AG10803 (cell line): ENCODE measurements at regions not wholly inside any gene's neighbourhood (a gene's known extent, or its start where the extent isn't known, plus 50 kb on each side); places are given as distances from the start of the nearest gene placed in this dataset.
"Not testable (repeated sequence)": the region's sequence is repeated elsewhere in the genome, so short reads cannot be mapped to it uniquely, and the experiment has no call there.

Experiments
- DNase-seq: peaks from one replicate; pipeline ENCODE4 v3.0.0; 2010; ENCODE audit warnings: low read depth
- H3K4me3 ChIP-seq: 2 replicates; pipeline ENCODE4 v1.5.1; 2011; ENCODE audit warnings: mild to moderate bottlenecking, low read length, control low read depth
- TF ChIP-seq, protein P1 (sequence below): conservative IDR thresholded peaks from 2 replicates; pipeline ENCODE4 v1.5.1; 2011; ENCODE audit warnings: mild to moderate bottlenecking, low read length, control low read depth, inconsistent platforms

DNA sequence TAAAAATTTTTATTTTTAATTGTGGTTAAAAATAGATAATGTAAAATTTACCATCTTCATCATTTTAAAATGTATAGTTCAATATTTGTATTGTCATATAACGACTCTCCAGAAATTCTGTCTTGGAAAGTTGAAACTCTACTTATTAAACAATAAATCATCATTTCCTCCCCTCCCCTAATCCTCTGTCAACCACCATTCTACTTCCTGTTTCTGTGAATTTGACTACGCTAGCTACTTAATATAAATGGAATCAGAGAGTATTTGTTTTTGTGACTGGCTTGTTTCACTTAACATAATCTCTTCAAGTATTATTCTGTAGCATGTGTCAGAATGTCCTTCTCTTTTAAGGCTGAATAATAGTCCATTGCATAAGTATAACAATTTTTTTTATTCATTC is 729.0 kb upstream of the AADAT start:
- no peak overlapping the region for H3K4me3 ChIP-seq
- TF ChIP-seq, protein P1, sequence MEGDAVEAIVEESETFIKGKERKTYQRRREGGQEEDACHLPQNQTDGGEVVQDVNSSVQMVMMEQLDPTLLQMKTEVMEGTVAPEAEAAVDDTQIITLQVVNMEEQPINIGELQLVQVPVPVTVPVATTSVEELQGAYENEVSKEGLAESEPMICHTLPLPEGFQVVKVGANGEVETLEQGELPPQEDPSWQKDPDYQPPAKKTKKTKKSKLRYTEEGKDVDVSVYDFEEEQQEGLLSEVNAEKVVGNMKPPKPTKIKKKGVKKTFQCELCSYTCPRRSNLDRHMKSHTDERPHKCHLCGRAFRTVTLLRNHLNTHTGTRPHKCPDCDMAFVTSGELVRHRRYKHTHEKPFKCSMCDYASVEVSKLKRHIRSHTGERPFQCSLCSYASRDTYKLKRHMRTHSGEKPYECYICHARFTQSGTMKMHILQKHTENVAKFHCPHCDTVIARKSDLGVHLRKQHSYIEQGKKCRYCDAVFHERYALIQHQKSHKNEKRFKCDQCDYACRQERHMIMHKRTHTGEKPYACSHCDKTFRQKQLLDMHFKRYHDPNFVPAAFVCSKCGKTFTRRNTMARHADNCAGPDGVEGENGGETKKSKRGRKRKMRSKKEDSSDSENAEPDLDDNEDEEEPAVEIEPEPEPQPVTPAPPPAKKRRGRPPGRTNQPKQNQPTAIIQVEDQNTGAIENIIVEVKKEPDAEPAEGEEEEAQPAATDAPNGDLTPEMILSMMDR, result no peak
- DNase-seq, result no peak

DNA sequence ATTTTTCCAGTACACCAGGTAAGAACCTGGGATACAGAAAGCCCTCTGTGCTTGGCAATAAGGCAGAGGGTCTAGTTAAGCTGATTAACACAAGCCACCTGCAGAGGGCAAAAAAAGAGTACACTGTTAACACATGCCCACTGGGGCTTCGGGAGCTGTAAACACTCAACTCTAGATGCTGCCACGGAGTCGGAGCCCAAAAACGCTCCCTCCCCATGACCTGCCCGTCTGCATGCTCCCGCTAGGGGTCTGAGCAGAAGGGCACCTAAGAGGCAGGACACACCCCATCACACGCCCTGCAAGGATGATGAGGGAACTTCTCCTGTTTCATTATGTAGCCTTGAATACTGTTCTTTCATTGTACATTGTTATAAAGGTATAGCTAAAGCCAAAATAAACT is 715.6 kb upstream of the AADAT start:
- TF ChIP-seq, protein P1, result no peak
- no peak for DNase-seq
- H3K4me3 ChIP-seq, result no peak overlapping the region

DNA sequence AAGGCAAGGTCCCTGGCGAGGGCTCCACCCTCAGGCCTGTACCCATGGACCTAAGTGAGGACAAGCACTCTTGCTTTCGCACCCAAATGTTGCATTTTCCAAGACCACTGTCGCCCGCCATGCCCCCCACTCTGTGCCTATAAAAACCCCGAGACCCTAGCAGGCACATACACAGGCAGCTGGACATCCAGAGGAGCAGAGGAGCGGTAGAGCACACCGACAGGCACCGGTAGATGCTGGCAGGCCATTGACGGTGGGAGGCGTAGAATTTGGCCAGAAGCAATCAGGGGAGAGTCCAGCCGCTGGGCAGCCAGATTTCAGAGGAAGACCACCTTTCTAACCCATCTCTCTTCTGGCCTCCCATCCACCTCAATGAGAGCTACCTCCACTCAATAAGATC is 715.2 kb upstream of the AADAT start:
- TF ChIP-seq, protein P1, result no peak
- no peak for DNase-seq

DNA sequence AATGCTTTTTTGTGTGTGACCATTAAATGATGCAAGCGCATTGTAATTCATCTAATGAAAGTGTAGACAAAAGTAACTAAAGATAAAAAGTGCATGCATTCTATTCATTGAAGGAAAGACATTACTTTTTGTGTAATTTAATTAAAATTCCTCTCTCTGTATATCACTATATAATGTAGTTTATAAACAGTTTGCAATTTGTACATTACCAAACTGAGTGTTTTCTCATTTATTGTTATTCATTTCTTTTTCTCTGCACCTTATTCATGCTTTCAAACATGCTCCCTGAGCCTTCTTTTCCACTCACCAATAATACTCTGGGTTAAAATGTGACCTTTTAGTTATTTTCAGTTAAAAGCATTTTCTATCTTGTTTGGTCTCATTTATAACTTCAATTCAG is 713.7 kb upstream of the AADAT start:
- no peak for DNase-seq
- TF ChIP-seq, protein P1, result no peak
- no peak overlapping the region for H3K4me3 ChIP-seq

More for the DNA sequence above, 715.2 kb upstream of the AADAT start:
- no peak overlapping the region for H3K4me3 ChIP-seq

DNA sequence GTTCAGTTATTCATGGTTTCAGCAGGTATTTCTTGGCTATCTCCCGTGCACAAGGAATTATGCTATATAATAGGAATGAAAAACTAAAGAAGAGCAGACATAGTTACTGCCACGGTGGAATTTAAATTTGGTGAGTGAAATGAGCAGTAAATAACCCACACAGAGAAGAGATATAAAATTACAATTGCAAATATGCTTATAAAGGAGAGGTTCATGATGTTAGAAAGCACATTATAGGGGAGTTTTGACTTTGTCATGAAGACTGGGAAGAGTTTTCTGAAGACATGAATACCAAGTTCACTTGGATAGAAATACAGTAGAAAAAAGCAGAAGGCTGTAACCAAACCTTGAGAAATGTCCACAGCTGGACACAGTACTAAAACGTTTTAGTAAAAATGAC is 712.0 kb upstream of the AADAT start:
- TF ChIP-seq, protein P1, result no peak
- H3K4me3 ChIP-seq, result no peak overlapping the region
- no peak for DNase-seq

DNA sequence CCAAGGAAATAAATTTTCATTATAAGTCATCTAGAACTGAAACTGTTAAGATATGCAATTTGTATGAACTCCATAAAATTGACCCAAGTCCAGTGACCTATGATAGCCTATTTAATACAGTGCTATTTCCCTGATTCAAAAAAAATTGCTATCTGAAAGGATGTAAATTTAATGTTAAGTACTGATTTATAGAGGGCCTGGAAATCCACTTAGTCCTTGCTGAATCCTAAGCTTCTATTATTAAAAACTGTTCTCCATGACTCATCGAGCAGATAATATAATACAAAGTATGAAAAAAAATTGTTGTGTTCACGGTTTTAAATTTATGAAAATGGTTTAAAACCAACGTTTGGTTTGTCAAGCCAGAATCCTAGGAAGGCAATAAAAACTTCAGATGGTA is 704.8 kb upstream of the AADAT start:
- no peak overlapping the region for H3K4me3 ChIP-seq
- TF ChIP-seq, protein P1, result no peak
- no peak for DNase-seq

DNA sequence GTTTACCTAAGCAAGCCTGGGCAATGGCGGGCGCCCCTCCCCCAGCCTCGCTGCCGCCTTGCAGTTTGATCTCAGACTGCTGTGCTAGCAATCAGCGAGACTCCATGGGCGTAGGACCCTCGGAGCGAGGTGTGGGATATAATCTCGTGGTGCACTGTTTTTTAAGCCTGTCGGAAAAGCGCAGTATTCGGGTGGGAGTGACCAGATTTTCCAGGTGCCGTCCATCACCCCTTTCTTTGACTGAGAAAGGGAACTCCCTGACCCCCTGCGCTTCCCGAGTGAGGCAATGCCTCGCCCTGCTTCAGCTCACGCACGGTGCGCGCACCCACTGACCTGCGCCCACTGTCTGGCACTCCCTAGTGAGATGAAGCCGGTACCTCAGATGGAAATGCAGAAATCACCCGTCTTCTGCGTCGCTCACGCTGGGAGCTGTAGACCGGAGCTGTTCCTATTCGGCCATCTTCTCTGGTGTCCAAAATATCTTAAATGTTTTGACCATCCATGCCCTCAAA is 698.8 kb upstream of the AADAT start:
- not testable (repeated sequence) for H3K4me3 ChIP-seq, DNase-seq

DNA sequence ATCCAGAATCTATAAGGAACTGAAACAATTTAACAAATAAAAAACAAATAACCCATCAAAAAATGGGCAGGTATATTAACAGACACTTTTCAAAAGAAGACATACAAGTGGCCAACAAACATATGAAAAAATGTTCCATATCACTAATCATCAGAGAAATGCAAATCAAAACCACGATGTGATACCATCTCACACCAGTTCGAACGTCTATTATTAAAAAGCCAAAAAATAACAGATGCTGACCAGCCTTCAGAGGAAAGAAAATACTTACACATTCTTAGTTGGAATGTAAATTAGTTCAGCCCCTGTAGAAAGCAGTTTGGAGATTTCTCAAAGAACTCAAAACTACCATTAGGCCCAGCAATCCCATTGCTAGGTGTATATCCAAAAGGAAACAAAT is 687.9 kb upstream of the AADAT start:
- DNase-seq, result no peak
- TF ChIP-seq, protein P1, result no peak
- no peak overlapping the region for H3K4me3 ChIP-seq
